OCI-LY7 (cell line): ENCODE measurements at regions not wholly inside any gene's neighbourhood (a gene's known extent, or its start where the extent isn't known, plus 50 kb on each side); places are given as distances from the start of the nearest gene placed in this dataset.

Source experiments
- CTCF ChIP-seq: fragments of 200-600 bp; sonication (generic); conservative IDR thresholded peaks from 2 replicates; pipeline ENCODE4 v1.5.1; 2014; ENCODE audit warnings: mild to moderate bottlenecking, antibody characterized with exemption, low read length, moderate library complexity, mixed read lengths
- EZH2phosphoT487 ChIP-seq: fragments of 200-600 bp; sonication (generic); IDR thresholded peaks from 2 replicates; pipeline ENCODE4 v1.6.1; 2018; ENCODE audit warnings: low read depth, borderline replicate concordance, mild to moderate bottlenecking, mixed run types, antibody characterized with exemption, low read length, moderate library complexity, mixed read lengths

DNA sequence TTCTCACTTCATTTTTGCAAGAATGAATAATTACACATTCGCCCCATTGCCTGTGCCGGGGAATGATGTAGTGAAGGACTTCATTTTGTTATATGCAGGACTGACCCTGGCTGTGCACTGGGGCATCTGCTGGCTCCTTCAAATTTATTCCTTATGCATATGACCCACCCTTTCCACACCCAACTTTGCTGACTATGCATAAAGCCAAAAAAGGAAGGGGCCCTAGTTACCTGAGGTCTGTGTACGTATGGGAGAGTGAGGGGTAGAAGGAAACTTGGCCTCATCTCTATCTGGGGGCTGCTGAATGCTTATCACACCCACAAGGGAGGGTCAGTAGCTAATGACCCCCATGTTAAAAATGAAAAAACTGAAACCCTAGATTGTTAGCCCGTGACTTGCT, 259.6 kb downstream of the SMARCA2 start:
- TF ChIP-seq CTCF (no peak), EZH2phosphoT487 (no peak)
